Stomach (tissue), 4 donors: ENCODE measurements at regions not wholly inside any gene's neighbourhood (a gene's known extent, or its start where the extent isn't known, plus 50 kb on each side); places are given as distances from the start of the nearest gene placed in this dataset.

Experiments used
- POLR2A ChIP-seq, 4 donors: fragments of 450-650 bp; IDR thresholded peaks; one replicate each; pipeline ENCODE4 v1.6.1; 2016; ENCODE audit warnings: antibody characterized with exemption in 4 of 4, control low read depth in 2 of 4, mild to moderate bottlenecking in 1 of 4, moderate library complexity in 1 of 4
- POLR2AphosphoS5 ChIP-seq, 3 donors: sonication (generic); formaldehyde crosslinking; IDR thresholded peaks; one replicate each; pipeline ENCODE4 v1.6.1; 2016; ENCODE audit warnings: antibody characterized with exemption in 3 of 3
- TF ChIP-seq, protein P1 (sequence below), 7 experiments: fragments of 450-650 bp in 4 of 7; fragments of 200-600 bp in 3 of 7; sonication (generic) in 3 of 7; IDR thresholded peaks; one replicate each; pipeline ENCODE4 v1.5.1; 2016 to 2019; ENCODE audit warnings: antibody characterized with exemption in 7 of 7, control low read depth in 2 of 7, mild to moderate bottlenecking in 1 of 7

DNA sequence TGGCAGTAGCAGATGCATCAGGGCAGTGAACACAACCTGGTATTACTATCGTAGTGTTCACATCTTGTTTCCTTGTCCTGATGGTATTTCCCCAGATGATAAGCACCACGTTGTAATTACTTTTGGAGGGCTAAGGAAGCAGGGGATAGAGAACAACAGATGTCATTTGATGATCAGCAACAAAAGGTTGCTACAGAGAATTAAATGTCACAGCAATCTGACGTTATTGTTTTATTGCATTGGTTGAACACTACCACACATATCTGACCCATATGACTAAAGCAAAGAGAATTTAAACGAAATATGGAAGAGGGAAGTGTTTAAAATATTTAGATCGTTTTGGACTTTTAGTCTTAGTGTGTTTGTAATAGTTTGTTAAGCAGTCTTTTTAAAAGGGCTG is 408.3 kb downstream of the SH3GL2 start:
- TF ChIP-seq POLR2A (IDR thresholded peaks at IDR 0.05) (no peak), POLR2AphosphoS5 (IDR thresholded peaks at IDR 0.05) (no peak)
- TF ChIP-seq, protein P1, sequence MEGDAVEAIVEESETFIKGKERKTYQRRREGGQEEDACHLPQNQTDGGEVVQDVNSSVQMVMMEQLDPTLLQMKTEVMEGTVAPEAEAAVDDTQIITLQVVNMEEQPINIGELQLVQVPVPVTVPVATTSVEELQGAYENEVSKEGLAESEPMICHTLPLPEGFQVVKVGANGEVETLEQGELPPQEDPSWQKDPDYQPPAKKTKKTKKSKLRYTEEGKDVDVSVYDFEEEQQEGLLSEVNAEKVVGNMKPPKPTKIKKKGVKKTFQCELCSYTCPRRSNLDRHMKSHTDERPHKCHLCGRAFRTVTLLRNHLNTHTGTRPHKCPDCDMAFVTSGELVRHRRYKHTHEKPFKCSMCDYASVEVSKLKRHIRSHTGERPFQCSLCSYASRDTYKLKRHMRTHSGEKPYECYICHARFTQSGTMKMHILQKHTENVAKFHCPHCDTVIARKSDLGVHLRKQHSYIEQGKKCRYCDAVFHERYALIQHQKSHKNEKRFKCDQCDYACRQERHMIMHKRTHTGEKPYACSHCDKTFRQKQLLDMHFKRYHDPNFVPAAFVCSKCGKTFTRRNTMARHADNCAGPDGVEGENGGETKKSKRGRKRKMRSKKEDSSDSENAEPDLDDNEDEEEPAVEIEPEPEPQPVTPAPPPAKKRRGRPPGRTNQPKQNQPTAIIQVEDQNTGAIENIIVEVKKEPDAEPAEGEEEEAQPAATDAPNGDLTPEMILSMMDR (IDR thresholded peaks at IDR 0.05) = no peak
